GM04504 (cell line): ENCODE measurements at regions not wholly inside any gene's neighbourhood (a gene's known extent, or its start where the extent isn't known, plus 50 kb on each side); places are given as distances from the start of the nearest gene placed in this dataset.

Experiments
- DNase-seq: peaks from one replicate; pipeline ENCODE4 v3.0.0-alpha.2; 2012; ENCODE audit warnings: low read depth

- DNase-seq: no peak
These were observed 117.4 kb downstream of the AXIN2 start for GRCh38 chr17:65444049-65444448.

- DNase-seq: no peak
These were observed 118.8 kb downstream of the AXIN2 start for GRCh38 chr17:65442691-65443090.

- DNase-seq: no peak
These were observed 119.2 kb downstream of the AXIN2 start for GRCh38 chr17:65442250-65442649.

- DNase-seq: no peak
These were observed 120.3 kb downstream of the AXIN2 start for GRCh38 chr17:65441053-65441605.

- peak; percentile 24 for DNase-seq
These were observed 122.6 kb downstream of the AXIN2 start for GRCh38 chr17:65438708-65439294.

GRCh38 chr17:65438173-65438572, 123.3 kb downstream of the AXIN2 start:
- no peak for DNase-seq

- no peak for DNase-seq
These were observed 124.6 kb downstream of the AXIN2 start for GRCh38 chr17:65436871-65437270.

GRCh38 chr17:65434878-65435277, 126.6 kb downstream of the AXIN2 start:
- no peak for DNase-seq

GRCh38 chr17:65434251-65434650, 127.2 kb downstream of the AXIN2 start:
- DNase-seq: no peak

GRCh38 chr17:65433592-65433991, 127.9 kb downstream of the AXIN2 start:
- DNase-seq: no peak

GRCh38 chr17:65433157-65433556, 128.3 kb downstream of the AXIN2 start:
- no peak for DNase-seq

- DNase-seq: no peak
These were observed 130.3 kb downstream of the AXIN2 start for GRCh38 chr17:65431116-65431515.

- no peak for DNase-seq
These were observed 131.1 kb downstream of the AXIN2 start for GRCh38 chr17:65430209-65430833.

- no peak for DNase-seq
These were observed 137.9 kb downstream of the AXIN2 start for GRCh38 chr17:65423346-65424140.

GRCh38 chr17:65418622-65419021, 142.8 kb downstream of the AXIN2 start:
- no peak for DNase-seq

- DNase-seq: peak; percentile 35
These were observed 143.8 kb downstream of the AXIN2 start for GRCh38 chr17:65417406-65418221.

- DNase-seq: no peak
These were observed 145.5 kb downstream of the AXIN2 start for GRCh38 chr17:65415991-65416390.

- no peak for DNase-seq
These were observed 148.1 kb downstream of the AXIN2 start for GRCh38 chr17:65413390-65413789.

- no peak for DNase-seq
These were observed 152.1 kb downstream of the AXIN2 start for GRCh38 chr17:65409381-65409780.

- DNase-seq: no peak
These were observed 153.4 kb downstream of the AXIN2 start for GRCh38 chr17:65408050-65408449.

GRCh38 chr17:65407017-65407416, 154.4 kb downstream of the AXIN2 start:
- peak; percentile 31 for DNase-seq

- no peak for DNase-seq
These were observed 154.9 kb downstream of the AXIN2 start for GRCh38 chr17:65406552-65406951.
